ENCODE measurements at regions not wholly inside any gene's neighbourhood (a gene's known extent, or its start where the extent isn't known, plus 50 kb on each side); places are given as distances from the start of the nearest gene placed in this dataset.
A peak's percentile ranks its signal among the peaks of the same experiment; 100 is the strongest.

GRCh38 chr17:77719806-77720205 lies 238.7 kb upstream of the TNRC6C start:
- peak in 1 of 2 donors; percentile 12 for DNase-seq

- no peak for DNase-seq
Measured at GRCh38 chr17:77720946-77721845, 237.3 kb upstream of the TNRC6C start.

- DNase-seq: no peak
Measured at GRCh38 chr17:77721846-77722160, 236.7 kb upstream of the TNRC6C start.

GRCh38 chr17:77722366-77722765 lies 236.1 kb upstream of the TNRC6C start:
- no peak for DNase-seq

GRCh38 chr17:77723071-77723908 lies 235.2 kb upstream of the TNRC6C start:
- DNase-seq: peak in 1 of 2 donors; percentile 13

GRCh38 chr17:77723909-77724875 lies 234.3 kb upstream of the TNRC6C start:
- peak in 1 of 2 donors; percentile 12 for DNase-seq

GRCh38 chr17:77724876-77725615 lies 233.5 kb upstream of the TNRC6C start:
- peak in 1 of 2 donors; percentile 13 for DNase-seq

GRCh38 chr17:77725846-77726245 lies 232.7 kb upstream of the TNRC6C start:
- DNase-seq: peak in 1 of 2 donors; percentile 8

- peak in 1 of 2 donors; percentile 16 for DNase-seq
Measured at GRCh38 chr17:77726549-77727006, 231.9 kb upstream of the TNRC6C start.

- DNase-seq: peak in 1 of 2 donors; percentile 9
Measured at GRCh38 chr17:77727037-77727615, 231.4 kb upstream of the TNRC6C start.

GRCh38 chr17:77728474-77728795 lies 230.1 kb upstream of the TNRC6C start:
- no peak for DNase-seq

GRCh38 chr17:77728871-77729270 lies 229.6 kb upstream of the TNRC6C start:
- DNase-seq: no peak

GRCh38 chr17:77729587-77729986 lies 228.9 kb upstream of the TNRC6C start:
- DNase-seq: no peak

- no peak for DNase-seq
Measured at GRCh38 chr17:77730376-77730775, 228.1 kb upstream of the TNRC6C start.

- no peak for DNase-seq
Measured at GRCh38 chr17:77733576-77734296, 224.8 kb upstream of the TNRC6C start.

GRCh38 chr17:77734371-77735080 lies 224.0 kb upstream of the TNRC6C start:
- DNase-seq: no peak

- peak in 1 of 2 donors; percentile 11 for DNase-seq
Measured at GRCh38 chr17:77735081-77735565, 223.4 kb upstream of the TNRC6C start.

- peak in 1 of 2 donors; percentile 14 for DNase-seq
Measured at GRCh38 chr17:77735566-77736198, 222.8 kb upstream of the TNRC6C start.

GRCh38 chr17:77736199-77736585 lies 222.3 kb upstream of the TNRC6C start:
- peak in 1 of 2 donors; percentile 15 for DNase-seq

Data from stimulated activated CD4-positive, alpha-beta T cell treated with anti-CD3 and anti-CD28 coated beads, Interleukin-2, amount 100 ng/mL, for 24 hours (primary cell).